HS-27A (cell line): ENCODE measurements at regions not wholly inside any gene's neighbourhood (a gene's known extent, or its start where the extent isn't known, plus 50 kb on each side); places are given as distances from the start of the nearest gene placed in this dataset.
"Not testable (repeated sequence)": the region's sequence is repeated elsewhere in the genome, so short reads cannot be mapped to it uniquely, and the experiment has no call there.

Experiments used
- DNase-seq: peaks from one replicate; pipeline ENCODE4 v3.0.0-alpha.2; 2012; ENCODE audit warnings: low read depth, missing footprints

GRCh38 chr2:39929531-39929930 lies 150.5 kb upstream of the THUMPD2 start:
- DNase-seq: no peak

- no peak for DNase-seq
These were observed 146.3 kb upstream of the THUMPD2 start for GRCh38 chr2:39925312-39925711.

GRCh38 chr2:39923455-39923854 lies 144.4 kb upstream of the THUMPD2 start:
- no peak for DNase-seq

- DNase-seq: no peak
These were observed 143.8 kb upstream of the THUMPD2 start for GRCh38 chr2:39922679-39923405.

- DNase-seq: no peak
These were observed 141.3 kb upstream of the THUMPD2 start for GRCh38 chr2:39920307-39920801.

GRCh38 chr2:39919511-39920306 lies 140.7 kb upstream of the THUMPD2 start:
- DNase-seq: no peak

- DNase-seq: no peak
These were observed 139.8 kb upstream of the THUMPD2 start for GRCh38 chr2:39918886-39919285.

GRCh38 chr2:39917371-39917770 lies 138.3 kb upstream of the THUMPD2 start:
- not testable (repeated sequence) for DNase-seq

GRCh38 chr2:39914949-39915348 lies 135.9 kb upstream of the THUMPD2 start:
- no peak for DNase-seq

GRCh38 chr2:39913648-39914461 lies 134.8 kb upstream of the THUMPD2 start:
- DNase-seq: peak; percentile 64

- no peak for DNase-seq
These were observed 123.0 kb upstream of the THUMPD2 start for GRCh38 chr2:39902103-39902502.

- DNase-seq: no peak
These were observed 119.9 kb upstream of the THUMPD2 start for GRCh38 chr2:39898934-39899333.

- DNase-seq: no peak
These were observed 118.2 kb upstream of the THUMPD2 start for GRCh38 chr2:39897273-39897672.

GRCh38 chr2:39894082-39894481 lies 115.0 kb upstream of the THUMPD2 start:
- DNase-seq: no peak

GRCh38 chr2:39893616-39894015 lies 114.6 kb upstream of the THUMPD2 start:
- no peak for DNase-seq

- no peak for DNase-seq
These were observed 102.9 kb upstream of the THUMPD2 start for GRCh38 chr2:39881948-39882347.

- no peak for DNase-seq
These were observed 102.4 kb upstream of the THUMPD2 start for GRCh38 chr2:39881494-39881893.

- DNase-seq: not testable (repeated sequence)
These were observed 99.9 kb upstream of the THUMPD2 start for GRCh38 chr2:39879001-39879400.

GRCh38 chr2:39875914-39876267 lies 96.8 kb upstream of the THUMPD2 start:
- DNase-seq: no peak

- DNase-seq: no peak
These were observed 96.3 kb upstream of the THUMPD2 start for GRCh38 chr2:39875182-39875913.

- no peak for DNase-seq
These were observed 95.2 kb upstream of the THUMPD2 start for GRCh38 chr2:39874236-39874635.

- no peak for DNase-seq
These were observed 94.5 kb upstream of the THUMPD2 start for GRCh38 chr2:39873586-39873985.
